ENCODE measurements at regions not wholly inside any gene's neighbourhood (a gene's known extent, or its start where the extent isn't known, plus 50 kb on each side); places are given as distances from the start of the nearest gene placed in this dataset.

GRCh38 chr3:188090620-188091309 is 63.2 kb upstream of the LPP start:
- no peak for TF ChIP-seq CTCF (conservative IDR thresholded peaks at IDR 0.05)
- no peak for TF ChIP-seq ZFX (IDR thresholded peaks at IDR 0.05)
